GM23338 (cell line): ENCODE measurements at regions not wholly inside any gene's neighbourhood (a gene's known extent, or its start where the extent isn't known, plus 50 kb on each side); places are given as distances from the start of the nearest gene placed in this dataset.

Experiments used
- ATAC-seq: fragments of 200-7000 bp; cut with Tn5 transposase; 3 replicates; pipeline ENCODE4 v1.9.1; 2020
- DNase-seq: peaks from one replicate; pipeline ENCODE4 v3.0.0-alpha.2; 2015; ENCODE audit warnings: low spot score
- H2AFZ ChIP-seq: fragments of 200-600 bp; sonication (generic); 2 replicates; pipeline ENCODE4 v1.8.0; 2016; ENCODE audit warnings: antibody characterized with exemption, mild to moderate bottlenecking, moderate library complexity
- H3F3A ChIP-seq: fragments of 200-600 bp; sonication (generic); replicated peaks from 2 replicates; pipeline ENCODE4 v1.8.0; 2017; ENCODE audit warnings: antibody characterized with exemption, mixed run types, low read depth
- H3K27ac ChIP-seq: fragments of 200-600 bp; sonication (generic); 2 replicates; pipeline ENCODE4 v1.6.1; 2016; ENCODE audit warnings: low read depth
- H3K27me3 ChIP-seq: fragments of 200-600 bp; sonication (generic); 2 replicates; pipeline ENCODE4 v1.8.0; 2016; ENCODE audit warnings: mild to moderate bottlenecking, mixed run types, moderate library complexity; ENCODE audit not compliant: insufficient read depth
- H3K36me3 ChIP-seq: fragments of 200-600 bp; sonication (generic); 2 replicates; pipeline ENCODE4 v1.8.0; 2016; ENCODE audit warnings: mild to moderate bottlenecking; ENCODE audit not compliant: insufficient read depth
- H3K4me1 ChIP-seq: fragments of 200-600 bp; sonication (generic); 2 replicates; pipeline ENCODE4 v1.8.0; 2016; ENCODE audit warnings: mild to moderate bottlenecking, moderate library complexity; ENCODE audit not compliant: insufficient read depth
- H3K4me2 ChIP-seq: fragments of 200-600 bp; sonication (generic); 2 replicates; pipeline ENCODE4 v1.7.1; 2017; ENCODE audit warnings: mixed run types
- H3K4me3 ChIP-seq: fragments of 200-600 bp; sonication (generic); 2 replicates; pipeline ENCODE4 v1.6.1; 2016; ENCODE audit warnings: mixed run types
- H3K79me2 ChIP-seq: fragments of 200-600 bp; sonication (generic); replicated peaks from 2 replicates; pipeline ENCODE4 v1.8.0; 2017; ENCODE audit warnings: mild to moderate bottlenecking; ENCODE audit not compliant: insufficient read depth
- H3K9me2 ChIP-seq: fragments of 200-600 bp; sonication (generic); 2 replicates; pipeline ENCODE4 v1.8.0; 2017; ENCODE audit not compliant: insufficient read depth
- H4K20me1 ChIP-seq: fragments of 200-600 bp; sonication (generic); replicated peaks from 2 replicates; pipeline ENCODE4 v1.8.0; 2017; ENCODE audit warnings: mild to moderate bottlenecking; ENCODE audit not compliant: insufficient read depth
- H3K27ac Mint-ChIP-seq: 2 replicates; pipeline ENCODE4 v1.8.0; 2020; ENCODE audit warnings: inconsistent platforms, mild to moderate bottlenecking, moderate library complexity, mixed read lengths
- H3K27me3 Mint-ChIP-seq: 3 replicates; pipeline ENCODE4 v1.8.0; 2022; ENCODE audit warnings: low read depth, mild to moderate bottlenecking, moderate library complexity, mixed read lengths, inconsistent platforms; ENCODE audit not compliant: insufficient read depth, poor library complexity
- H3K36me3 Mint-ChIP-seq: 3 replicates; pipeline ENCODE4 v1.8.0; 2021; ENCODE audit warnings: low read depth, mild to moderate bottlenecking, inconsistent platforms, moderate library complexity, mixed read lengths
- H3K4me1 Mint-ChIP-seq: 3 replicates; pipeline ENCODE4 v1.8.0; 2020; ENCODE audit warnings: mild to moderate bottlenecking, inconsistent platforms, mixed read lengths
- H3K4me3 Mint-ChIP-seq: 3 replicates; pipeline ENCODE4 v1.8.0; 2021; ENCODE audit warnings: moderate library complexity, mild to moderate bottlenecking, inconsistent platforms, mixed read lengths
- H3K9me3 Mint-ChIP-seq: 3 replicates; pipeline ENCODE4 v1.8.0; 2020; ENCODE audit warnings: moderate library complexity, mild to moderate bottlenecking, inconsistent platforms, mixed read lengths
- CREB1 ChIP-seq: fragments of 250-450 bp; sonication (Bioruptor Pico); IDR thresholded peaks from 2 replicates; pipeline ENCODE4 v1.5.0; 2020; ENCODE audit warnings: low read depth, mild to moderate bottlenecking, moderate library complexity
- CTCF ChIP-seq, 2 experiments: fragments of 200-600 bp in 1 of 2; sonication (generic) in 1 of 2; conservative IDR thresholded peaks; 2 replicates each; pipeline versions ENCODE4 v1.5.1 to v1.6.1; 2016 to 2017; ENCODE audit warnings: antibody characterized with exemption in 2 of 2, low read depth in 2 of 2, mild to moderate bottlenecking in 2 of 2, moderate library complexity in 1 of 2
- EZH2 ChIP-seq: fragments of 200-600 bp; sonication (generic); IDR thresholded peaks from one replicate; pipeline ENCODE4 v1.8.0; 2017; ENCODE audit warnings: antibody characterized with exemption, mild to moderate bottlenecking, low read depth; ENCODE audit not compliant: unreplicated experiment
- EZH2phosphoT487 ChIP-seq: fragments of 200-600 bp; sonication (generic); IDR thresholded peaks from one replicate; pipeline ENCODE4 v1.8.1; 2018; ENCODE audit warnings: antibody characterized with exemption; ENCODE audit not compliant: unreplicated experiment
- JUNB ChIP-seq: IDR thresholded peaks from one replicate; pipeline ENCODE4 v1.6.1; 2016; ENCODE audit warnings: antibody characterized with exemption; ENCODE audit not compliant: unreplicated experiment
- NANOG ChIP-seq: IDR thresholded peaks from 2 replicates; pipeline ENCODE4 v1.6.1; 2016; ENCODE audit warnings: antibody characterized with exemption, borderline replicate concordance
- POLR2AphosphoS5 ChIP-seq: IDR thresholded peaks from 2 replicates; pipeline ENCODE4 v1.6.1; 2016; ENCODE audit warnings: antibody characterized with exemption, low read depth
- STAT1 ChIP-seq: IDR thresholded peaks from one replicate; pipeline ENCODE4 v1.6.1; 2016; ENCODE audit warnings: antibody characterized with exemption; ENCODE audit not compliant: unreplicated experiment
- ZNF114 ChIP-seq: fragments of 250-450 bp; sonication (Bioruptor Pico); IDR thresholded peaks from 2 replicates; pipeline ENCODE4 v1.5.0; 2020; ENCODE audit warnings: mild to moderate bottlenecking, moderate library complexity
- ZNF331 ChIP-seq: fragments of 250-450 bp; sonication (Bioruptor Pico); IDR thresholded peaks from 2 replicates; pipeline ENCODE4 v1.5.0; 2020; ENCODE audit warnings: low read depth, mild to moderate bottlenecking, moderate library complexity
- TF ChIP-seq, protein P1 (sequence below): IDR thresholded peaks from 2 replicates; pipeline ENCODE4 v1.6.1; 2016; ENCODE audit warnings: antibody characterized with exemption
- TF ChIP-seq, protein P2 (sequence below): fragments of 250-450 bp; sonication (Bioruptor Pico); IDR thresholded peaks from 2 replicates; pipeline ENCODE4 v1.5.0; 2020; ENCODE audit warnings: mild to moderate bottlenecking, moderate library complexity
- TF ChIP-seq, protein P3 (sequence below): IDR thresholded peaks from one replicate; pipeline ENCODE4 v1.6.1; 2018; ENCODE audit warnings: antibody characterized with exemption; ENCODE audit not compliant: unreplicated experiment

GRCh38 chr18:68104036-68104435 is 587.5 kb upstream of the DSEL start:
- Histone ChIP-seq H3K4me1 (peaks cover 6% of the 10 kb centered on the region; the same call in 1 of the 2 replicates), H3F3A (no peaks in the 10 kb centered on the region), H4K20me1 (no peaks in the 10 kb centered on the region), H3K27me3 (no peaks in the 10 kb centered on the region), H3K79me2 (no peaks in the 10 kb centered on the region), H3K4me3 (no peak overlapping the region), H2AFZ (no peak overlapping the region; the same call in 1 of the 2 replicates), H3K4me2 (no peak overlapping the region), H3K36me3 (no peaks in the 10 kb centered on the region), H3K9me2 (peaks cover 10% of the 10 kb centered on the region), H3K27ac (no peak overlapping the region)
- H3K9me3 Mint-ChIP-seq: no peaks in the 10 kb centered on the region
- no peak for TF ChIP-seq ZNF114
- no peak for TF ChIP-seq JUNB
- TF ChIP-seq, protein P1, sequence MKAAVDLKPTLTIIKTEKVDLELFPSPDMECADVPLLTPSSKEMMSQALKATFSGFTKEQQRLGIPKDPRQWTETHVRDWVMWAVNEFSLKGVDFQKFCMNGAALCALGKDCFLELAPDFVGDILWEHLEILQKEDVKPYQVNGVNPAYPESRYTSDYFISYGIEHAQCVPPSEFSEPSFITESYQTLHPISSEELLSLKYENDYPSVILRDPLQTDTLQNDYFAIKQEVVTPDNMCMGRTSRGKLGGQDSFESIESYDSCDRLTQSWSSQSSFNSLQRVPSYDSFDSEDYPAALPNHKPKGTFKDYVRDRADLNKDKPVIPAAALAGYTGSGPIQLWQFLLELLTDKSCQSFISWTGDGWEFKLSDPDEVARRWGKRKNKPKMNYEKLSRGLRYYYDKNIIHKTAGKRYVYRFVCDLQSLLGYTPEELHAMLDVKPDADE: no peak
- no peak for TF ChIP-seq NANOG
- TF ChIP-seq EZH2: no peak
- TF ChIP-seq CREB1 (CRISPR knock-in tag): no peak
- TF ChIP-seq, protein P2, sequence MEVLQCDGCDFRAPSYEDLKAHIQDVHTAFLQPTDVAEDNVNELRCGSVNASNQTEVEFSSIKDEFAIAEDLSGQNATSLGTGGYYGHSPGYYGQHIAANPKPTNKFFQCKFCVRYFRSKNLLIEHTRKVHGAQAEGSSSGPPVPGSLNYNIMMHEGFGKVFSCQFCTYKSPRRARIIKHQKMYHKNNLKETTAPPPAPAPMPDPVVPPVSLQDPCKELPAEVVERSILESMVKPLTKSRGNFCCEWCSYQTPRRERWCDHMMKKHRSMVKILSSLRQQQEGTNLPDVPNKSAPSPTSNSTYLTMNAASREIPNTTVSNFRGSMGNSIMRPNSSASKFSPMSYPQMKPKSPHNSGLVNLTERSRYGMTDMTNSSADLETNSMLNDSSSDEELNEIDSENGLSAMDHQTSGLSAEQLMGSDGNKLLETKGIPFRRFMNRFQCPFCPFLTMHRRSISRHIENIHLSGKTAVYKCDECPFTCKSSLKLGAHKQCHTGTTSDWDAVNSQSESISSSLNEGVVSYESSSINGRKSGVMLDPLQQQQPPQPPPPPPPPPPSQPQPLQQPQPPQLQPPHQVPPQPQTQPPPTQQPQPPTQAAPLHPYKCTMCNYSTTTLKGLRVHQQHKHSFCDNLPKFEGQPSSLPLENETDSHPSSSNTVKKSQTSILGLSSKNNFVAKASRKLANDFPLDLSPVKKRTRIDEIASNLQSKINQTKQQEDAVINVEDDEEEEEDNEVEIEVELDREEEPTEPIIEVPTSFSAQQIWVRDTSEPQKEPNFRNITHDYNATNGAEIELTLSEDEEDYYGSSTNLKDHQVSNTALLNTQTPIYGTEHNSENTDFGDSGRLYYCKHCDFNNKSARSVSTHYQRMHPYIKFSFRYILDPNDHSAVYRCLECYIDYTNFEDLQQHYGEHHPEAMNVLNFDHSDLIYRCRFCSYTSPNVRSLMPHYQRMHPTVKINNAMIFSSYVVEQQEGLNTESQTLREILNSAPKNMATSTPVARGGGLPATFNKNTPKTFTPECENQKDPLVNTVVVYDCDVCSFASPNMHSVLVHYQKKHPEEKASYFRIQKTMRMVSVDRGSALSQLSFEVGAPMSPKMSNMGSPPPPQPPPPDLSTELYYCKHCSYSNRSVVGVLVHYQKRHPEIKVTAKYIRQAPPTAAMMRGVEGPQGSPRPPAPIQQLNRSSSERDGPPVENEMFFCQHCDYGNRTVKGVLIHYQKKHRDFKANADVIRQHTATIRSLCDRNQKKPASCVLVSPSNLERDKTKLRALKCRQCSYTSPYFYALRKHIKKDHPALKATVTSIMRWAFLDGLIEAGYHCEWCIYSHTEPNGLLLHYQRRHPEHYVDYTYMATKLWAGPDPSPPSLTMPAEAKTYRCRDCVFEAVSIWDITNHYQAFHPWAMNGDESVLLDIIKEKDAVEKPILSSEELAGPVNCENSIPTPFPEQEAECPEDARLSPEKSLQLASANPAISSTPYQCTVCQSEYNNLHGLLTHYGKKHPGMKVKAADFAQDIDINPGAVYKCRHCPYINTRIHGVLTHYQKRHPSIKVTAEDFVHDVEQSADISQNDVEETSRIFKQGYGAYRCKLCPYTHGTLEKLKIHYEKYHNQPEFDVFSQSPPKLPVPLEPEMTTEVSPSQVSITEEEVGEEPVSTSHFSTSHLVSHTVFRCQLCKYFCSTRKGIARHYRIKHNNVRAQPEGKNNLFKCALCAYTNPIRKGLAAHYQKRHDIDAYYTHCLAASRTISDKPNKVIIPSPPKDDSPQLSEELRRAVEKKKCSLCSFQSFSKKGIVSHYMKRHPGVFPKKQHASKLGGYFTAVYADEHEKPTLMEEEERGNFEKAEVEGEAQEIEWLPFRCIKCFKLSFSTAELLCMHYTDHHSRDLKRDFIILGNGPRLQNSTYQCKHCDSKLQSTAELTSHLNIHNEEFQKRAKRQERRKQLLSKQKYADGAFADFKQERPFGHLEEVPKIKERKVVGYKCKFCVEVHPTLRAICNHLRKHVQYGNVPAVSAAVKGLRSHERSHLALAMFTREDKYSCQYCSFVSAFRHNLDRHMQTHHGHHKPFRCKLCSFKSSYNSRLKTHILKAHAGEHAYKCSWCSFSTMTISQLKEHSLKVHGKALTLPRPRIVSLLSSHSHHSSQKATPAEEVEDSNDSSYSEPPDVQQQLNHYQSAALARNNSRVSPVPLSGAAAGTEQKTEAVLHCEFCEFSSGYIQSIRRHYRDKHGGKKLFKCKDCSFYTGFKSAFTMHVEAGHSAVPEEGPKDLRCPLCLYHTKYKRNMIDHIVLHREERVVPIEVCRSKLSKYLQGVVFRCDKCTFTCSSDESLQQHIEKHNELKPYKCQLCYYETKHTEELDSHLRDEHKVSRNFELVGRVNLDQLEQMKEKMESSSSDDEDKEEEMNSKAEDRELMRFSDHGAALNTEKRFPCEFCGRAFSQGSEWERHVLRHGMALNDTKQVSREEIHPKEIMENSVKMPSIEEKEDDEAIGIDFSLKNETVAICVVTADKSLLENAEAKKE (CRISPR knock-in tag): no peak
- no peak for TF ChIP-seq POLR2AphosphoS5
- TF ChIP-seq, protein P3, sequence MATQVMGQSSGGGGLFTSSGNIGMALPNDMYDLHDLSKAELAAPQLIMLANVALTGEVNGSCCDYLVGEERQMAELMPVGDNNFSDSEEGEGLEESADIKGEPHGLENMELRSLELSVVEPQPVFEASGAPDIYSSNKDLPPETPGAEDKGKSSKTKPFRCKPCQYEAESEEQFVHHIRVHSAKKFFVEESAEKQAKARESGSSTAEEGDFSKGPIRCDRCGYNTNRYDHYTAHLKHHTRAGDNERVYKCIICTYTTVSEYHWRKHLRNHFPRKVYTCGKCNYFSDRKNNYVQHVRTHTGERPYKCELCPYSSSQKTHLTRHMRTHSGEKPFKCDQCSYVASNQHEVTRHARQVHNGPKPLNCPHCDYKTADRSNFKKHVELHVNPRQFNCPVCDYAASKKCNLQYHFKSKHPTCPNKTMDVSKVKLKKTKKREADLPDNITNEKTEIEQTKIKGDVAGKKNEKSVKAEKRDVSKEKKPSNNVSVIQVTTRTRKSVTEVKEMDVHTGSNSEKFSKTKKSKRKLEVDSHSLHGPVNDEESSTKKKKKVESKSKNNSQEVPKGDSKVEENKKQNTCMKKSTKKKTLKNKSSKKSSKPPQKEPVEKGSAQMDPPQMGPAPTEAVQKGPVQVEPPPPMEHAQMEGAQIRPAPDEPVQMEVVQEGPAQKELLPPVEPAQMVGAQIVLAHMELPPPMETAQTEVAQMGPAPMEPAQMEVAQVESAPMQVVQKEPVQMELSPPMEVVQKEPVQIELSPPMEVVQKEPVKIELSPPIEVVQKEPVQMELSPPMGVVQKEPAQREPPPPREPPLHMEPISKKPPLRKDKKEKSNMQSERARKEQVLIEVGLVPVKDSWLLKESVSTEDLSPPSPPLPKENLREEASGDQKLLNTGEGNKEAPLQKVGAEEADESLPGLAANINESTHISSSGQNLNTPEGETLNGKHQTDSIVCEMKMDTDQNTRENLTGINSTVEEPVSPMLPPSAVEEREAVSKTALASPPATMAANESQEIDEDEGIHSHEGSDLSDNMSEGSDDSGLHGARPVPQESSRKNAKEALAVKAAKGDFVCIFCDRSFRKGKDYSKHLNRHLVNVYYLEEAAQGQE: no peak
- no peak for TF ChIP-seq EZH2phosphoT487
- no peak for TF ChIP-seq STAT1
- no peak for TF ChIP-seq ZNF331
- no peak for TF ChIP-seq CTCF (conservative IDR thresholded peaks at IDR 0.05; ENCODE audit: low read depth in 2 of 2)
- DNase-seq: no peak
- H3K4me1 Mint-ChIP-seq: peaks cover 11% of the 10 kb centered on the region
- H3K27me3 Mint-ChIP-seq: peaks cover 3% of the 10 kb centered on the region
- no peaks in the 10 kb centered on the region for H3K36me3 Mint-ChIP-seq
- H3K4me3 Mint-ChIP-seq: no peak overlapping the region
- H3K27ac Mint-ChIP-seq: no peak overlapping the region
- ATAC-seq: no peak
